Peyer's patch (tissue), 4 donors: ENCODE measurements at regions not wholly inside any gene's neighbourhood (a gene's known extent, or its start where the extent isn't known, plus 50 kb on each side); places are given as distances from the start of the nearest gene placed in this dataset.

Experiments
- CTCF ChIP-seq, 6 experiments: fragments of 450-650 bp in 4 of 6; fragments of 200-600 bp in 2 of 6; sonication (generic) in 1 of 6; IDR thresholded peaks; one replicate each; pipeline ENCODE4 v1.5.1; 2017 to 2019; ENCODE audit warnings: antibody characterized with exemption in 6 of 6, mild to moderate bottlenecking in 3 of 6, moderate library complexity in 1 of 6
- POLR2A ChIP-seq, 2 donors: fragments of 450-650 bp; IDR thresholded peaks; one replicate each; pipeline ENCODE4 v1.5.1; 2017; ENCODE audit warnings: antibody characterized with exemption in 2 of 2, mild to moderate bottlenecking in 2 of 2, moderate library complexity in 2 of 2

DNA sequence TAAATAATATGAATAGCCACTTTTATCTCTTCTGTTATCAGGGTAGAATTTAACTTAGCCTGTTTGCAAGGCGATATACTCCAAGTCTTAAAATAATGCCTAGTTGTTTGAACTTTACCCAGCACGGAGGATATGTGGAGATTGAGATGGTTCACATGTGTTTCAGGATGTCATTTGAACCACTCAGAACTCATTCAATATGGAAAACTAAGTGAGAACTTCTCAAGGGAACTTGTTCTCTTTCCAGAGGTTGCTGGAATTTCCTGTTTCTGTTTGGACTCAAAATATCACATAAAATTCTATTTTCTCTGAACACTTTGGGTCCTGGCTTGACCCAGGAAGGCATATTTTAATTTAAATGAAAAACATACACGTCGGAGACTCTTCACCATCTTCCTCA, 139.1 kb upstream of the MYO10 start:
- TF ChIP-seq CTCF (IDR thresholded peaks at IDR 0.05) = no peak
- TF ChIP-seq POLR2A (IDR thresholded peaks at IDR 0.05) = no peak
